ENCODE measurements at regions not wholly inside any gene's neighbourhood (a gene's known extent, or its start where the extent isn't known, plus 50 kb on each side); places are given as distances from the start of the nearest gene placed in this dataset.

- CTCF ChIA-PET, result no interaction called here
- intact Hi-C loops (cut with micrococcal nuclease), result no loop called here
Observed at GRCh38 chr2:198909525-198910267, 548.0 kb downstream of the SATB2 start.

More at GRCh38 chr2:198909525-198910267, 548.0 kb downstream of the SATB2 start:
- no TSS peak for BruUV-seq (replicated peaks)
- POLR2A ChIA-PET, result no interaction called here
- no peaks in the 10 kb centered on the region for H3K4me1 ChIP-seq (ENCODE audit: control insufficient read depth, extremely low read depth, insufficient read depth, low read length)
- no peaks in the 10 kb centered on the region for H3K36me3 ChIP-seq (ENCODE audit: control insufficient read depth in 2 of 2, extremely low read depth in 1 of 2, insufficient read depth in 2 of 2, low read length in 2 of 2)
- H2AFZ ChIP-seq (ENCODE audit: low read depth, low read length), result no peak overlapping the region
- H3K27ac ChIP-seq (ENCODE audit: insufficient read depth, low read depth, low read length), result no peak overlapping the region
- H3K9me1 ChIP-seq (replicated peaks; ENCODE audit: control insufficient read depth, extremely low read depth, insufficient read depth, low read length), result no peaks in the 10 kb centered on the region
- H4K20me1 ChIP-seq (replicated peaks; ENCODE audit: control insufficient read depth, extremely low read depth, insufficient read depth, low read length), result no peaks in the 10 kb centered on the region
- no peaks in the 10 kb centered on the region for H3K27me3 ChIP-seq (ENCODE audit: control insufficient read depth in 2 of 2, insufficient read depth in 2 of 2, low read length in 2 of 2)
- no peaks in the 10 kb centered on the region for H3K79me2 ChIP-seq (ENCODE audit: control insufficient read depth, insufficient read depth, low read length)
- DNase-seq (ENCODE audit: low read depth, low spot score) (no peak), FAIRE-seq (no peak)
- no peak overlapping the region for H3K4me3 ChIP-seq (replicated peaks in 1 of 3; ENCODE audit: insufficient read depth in 1 of 3, low read depth in 1 of 3, low read length in 3 of 3)
- no peak overlapping the region for H3K4me2 ChIP-seq (ENCODE audit: insufficient read depth, low read length)
- no peak overlapping the region for H3K9ac ChIP-seq (replicated peaks; ENCODE audit: extremely low read depth, insufficient read depth, low read length)
- H3K9me3 ChIP-seq (replicated peaks; ENCODE audit: control insufficient read depth, insufficient read depth, low read length), result peaks cover 3% of the 10 kb centered on the region
- no peak for TF ChIP-seq MYC (IDR thresholded peaks at IDR 0.05; ENCODE audit: low read depth, low read length)
- TF ChIP-seq POLR2A (IDR thresholded peaks at IDR 0.05; ENCODE audit: low read depth, low read length), result no peak
- TF ChIP-seq GATA2 (IDR thresholded peaks at IDR 0.05; ENCODE audit: insufficient read depth, insufficient read length, low read depth, low read length), result no peak
- TF ChIP-seq MAX (IDR thresholded peaks at IDR 0.05; ENCODE audit: insufficient read depth, insufficient read length), result no peak
- no peak for TF ChIP-seq JUN (IDR thresholded peaks at IDR 0.05; ENCODE audit: borderline replicate concordance, insufficient read depth, insufficient read length, low read depth)
- TF ChIP-seq POLR2AphosphoS5 (IDR thresholded peaks at IDR 0.05; ENCODE audit: insufficient read depth, low read depth, low read length), result no peak
- TF ChIP-seq EZH2 (IDR thresholded peaks at IDR 0.05; ENCODE audit: borderline replicate concordance, low read depth, low read length, severe bottlenecking), result no peak
- no peak for TF ChIP-seq CTCF (IDR thresholded peaks at IDR 0.05; ENCODE audit: extremely low read depth in 1 of 2, insufficient read depth in 1 of 2, low read depth in 1 of 2, low read length in 2 of 2)
- no peak for TF ChIP-seq FOS (IDR thresholded peaks at IDR 0.05; ENCODE audit: borderline replicate concordance, insufficient read depth, low read length)
- dilution Hi-C loops (cut with MboI; ENCODE audit: extremely low pct_ligation_motif_present, low sequenced_read_pairs), result no loop called here
